ENCODE measurements at regions not wholly inside any gene's neighbourhood (a gene's known extent, or its start where the extent isn't known, plus 50 kb on each side); places are given as distances from the start of the nearest gene placed in this dataset.

DNA sequence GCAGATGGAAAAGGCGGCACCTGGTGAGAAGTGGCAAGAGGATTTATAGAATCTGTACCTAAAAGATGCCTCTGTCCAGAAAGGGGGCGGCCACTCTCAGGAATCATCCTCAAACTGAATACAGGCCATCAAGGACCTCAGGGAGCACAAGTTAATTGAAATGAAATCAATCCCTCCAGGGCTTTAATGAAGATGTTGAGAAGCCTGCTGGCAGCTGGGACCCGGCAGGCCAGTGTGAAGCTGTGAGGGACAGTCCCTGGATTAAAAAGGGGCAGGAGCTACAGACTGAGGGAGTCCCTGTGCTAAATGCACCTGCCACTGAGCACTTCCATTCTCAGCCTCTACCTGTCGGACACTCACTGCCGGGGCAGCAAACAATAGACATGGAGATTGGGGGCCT lies 107.7 kb upstream of the GGTLC1 start:
- TF ChIP-seq, protein P1, sequence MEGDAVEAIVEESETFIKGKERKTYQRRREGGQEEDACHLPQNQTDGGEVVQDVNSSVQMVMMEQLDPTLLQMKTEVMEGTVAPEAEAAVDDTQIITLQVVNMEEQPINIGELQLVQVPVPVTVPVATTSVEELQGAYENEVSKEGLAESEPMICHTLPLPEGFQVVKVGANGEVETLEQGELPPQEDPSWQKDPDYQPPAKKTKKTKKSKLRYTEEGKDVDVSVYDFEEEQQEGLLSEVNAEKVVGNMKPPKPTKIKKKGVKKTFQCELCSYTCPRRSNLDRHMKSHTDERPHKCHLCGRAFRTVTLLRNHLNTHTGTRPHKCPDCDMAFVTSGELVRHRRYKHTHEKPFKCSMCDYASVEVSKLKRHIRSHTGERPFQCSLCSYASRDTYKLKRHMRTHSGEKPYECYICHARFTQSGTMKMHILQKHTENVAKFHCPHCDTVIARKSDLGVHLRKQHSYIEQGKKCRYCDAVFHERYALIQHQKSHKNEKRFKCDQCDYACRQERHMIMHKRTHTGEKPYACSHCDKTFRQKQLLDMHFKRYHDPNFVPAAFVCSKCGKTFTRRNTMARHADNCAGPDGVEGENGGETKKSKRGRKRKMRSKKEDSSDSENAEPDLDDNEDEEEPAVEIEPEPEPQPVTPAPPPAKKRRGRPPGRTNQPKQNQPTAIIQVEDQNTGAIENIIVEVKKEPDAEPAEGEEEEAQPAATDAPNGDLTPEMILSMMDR (conservative IDR thresholded peaks at IDR 0.05; ENCODE audit: low read depth, low read length) = no peak
- TF ChIP-seq EZH2 (IDR thresholded peaks at IDR 0.05; ENCODE audit: borderline replicate concordance, low read depth, low read length, poor library complexity, severe bottlenecking) = no peak

Measured in A673 (cell line).